ENCODE measurements at regions not wholly inside any gene's neighbourhood (a gene's known extent, or its start where the extent isn't known, plus 50 kb on each side); places are given as distances from the start of the nearest gene placed in this dataset.

DNA sequence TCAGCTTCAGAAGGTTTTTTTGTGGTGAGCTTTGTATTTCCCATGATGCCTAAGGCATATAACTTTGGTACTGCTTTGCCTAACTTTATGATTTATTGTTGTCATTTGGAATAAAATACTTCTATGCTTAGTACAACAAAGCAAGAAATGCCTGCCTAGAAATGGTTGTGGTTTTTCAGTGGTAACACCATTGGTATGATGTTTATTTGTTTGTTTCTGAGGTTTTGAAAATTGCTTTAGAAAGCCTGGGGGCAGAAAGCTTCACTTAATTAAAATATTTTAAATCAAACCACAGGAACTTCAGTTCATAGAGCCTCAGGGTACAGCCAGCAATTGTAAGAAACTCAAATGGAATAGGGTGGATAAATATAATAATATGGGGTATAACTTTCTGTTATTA is 351.2 kb upstream of the MAP3K7 start:
- TF ChIP-seq CTCF (conservative IDR thresholded peaks at IDR 0.05) (no peak), EZH2 (IDR thresholded peaks at IDR 0.05; ENCODE audit: low read depth) (no peak)
